ENCODE measurements at regions not wholly inside any gene's neighbourhood (a gene's known extent, or its start where the extent isn't known, plus 50 kb on each side); places are given as distances from the start of the nearest gene placed in this dataset.
"Not testable (repeated sequence)": the region's sequence is repeated elsewhere in the genome, so short reads cannot be mapped to it uniquely, and the experiment has no call there.

GRCh38 chr15:45817578-45817977, 182.7 kb downstream of the SQOR start:
- not testable (repeated sequence) for H3K27me3 ChIP-seq (ENCODE audit: insufficient read depth, low read length); H3K27ac ChIP-seq (ENCODE audit: low read length); H3K36me3 ChIP-seq (ENCODE audit: insufficient read depth, low read depth, low read length); H3K9ac ChIP-seq (ENCODE audit: low read depth, low read length); H3K4me3 ChIP-seq (ENCODE audit: low read length); H3K4me1 ChIP-seq (ENCODE audit: insufficient read depth, low read length); H3K9me3 ChIP-seq (ENCODE audit: insufficient read depth, low read depth, low read length)

DNA sequence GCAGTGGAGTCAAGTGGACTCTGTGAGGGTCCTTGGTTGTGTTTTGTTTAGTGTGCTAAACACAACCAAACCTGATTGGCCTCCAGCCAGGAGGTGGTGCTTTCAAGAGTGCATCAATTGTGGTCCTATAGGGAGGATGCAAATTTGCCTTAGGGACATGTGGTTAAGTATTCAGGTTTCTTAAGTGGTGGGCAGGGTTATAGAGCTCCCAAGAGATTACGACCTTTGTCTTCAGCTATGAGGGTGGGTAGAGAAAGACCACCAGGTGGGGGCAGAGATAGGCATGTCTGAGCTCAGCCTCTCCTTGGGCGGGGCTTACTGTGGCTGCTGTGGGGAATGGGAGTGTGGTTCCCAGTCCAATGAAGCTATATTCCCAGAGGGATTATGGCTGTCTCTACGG, 186.6 kb downstream of the SQOR start:
- no peak overlapping the region for H3K9ac ChIP-seq (ENCODE audit: low read depth, low read length)
- H3K4me1 ChIP-seq (ENCODE audit: insufficient read depth, low read length): no peaks in the 10 kb centered on the region
- no peak overlapping the region for H3K27ac ChIP-seq (ENCODE audit: low read length)
- no peaks in the 10 kb centered on the region for H3K9me3 ChIP-seq (ENCODE audit: insufficient read depth, low read depth, low read length)
- H3K36me3 ChIP-seq (ENCODE audit: insufficient read depth, low read depth, low read length): no peaks in the 10 kb centered on the region
- no peaks in the 10 kb centered on the region for H3K27me3 ChIP-seq (ENCODE audit: insufficient read depth, low read length)
- no peak overlapping the region for H3K4me3 ChIP-seq (ENCODE audit: low read length)

GRCh38 chr15:45822968-45823367, 188.1 kb downstream of the SQOR start:
- H3K4me3 ChIP-seq (ENCODE audit: low read length); H3K36me3 ChIP-seq (ENCODE audit: insufficient read depth, low read depth, low read length); H3K9ac ChIP-seq (ENCODE audit: low read depth, low read length); H3K27ac ChIP-seq (ENCODE audit: low read length); H3K9me3 ChIP-seq (ENCODE audit: insufficient read depth, low read depth, low read length); H3K27me3 ChIP-seq (ENCODE audit: insufficient read depth, low read length); H3K4me1 ChIP-seq (ENCODE audit: insufficient read depth, low read length): not testable (repeated sequence)

- H3K27me3 ChIP-seq (ENCODE audit: insufficient read depth, low read length): no peaks in the 10 kb centered on the region
- H3K36me3 ChIP-seq (ENCODE audit: insufficient read depth, low read depth, low read length): no peaks in the 10 kb centered on the region
- H3K4me3 ChIP-seq (ENCODE audit: low read length): no peak overlapping the region
- H3K9ac ChIP-seq (ENCODE audit: low read depth, low read length): no peak overlapping the region
- no peaks in the 10 kb centered on the region for H3K9me3 ChIP-seq (ENCODE audit: insufficient read depth, low read depth, low read length)
- no peak overlapping the region for H3K27ac ChIP-seq (ENCODE audit: low read length)
- H3K4me1 ChIP-seq (ENCODE audit: insufficient read depth, low read length): no peaks in the 10 kb centered on the region
These were observed 192.4 kb downstream of the SQOR start for GRCh38 chr15:45827275-45827674.

DNA sequence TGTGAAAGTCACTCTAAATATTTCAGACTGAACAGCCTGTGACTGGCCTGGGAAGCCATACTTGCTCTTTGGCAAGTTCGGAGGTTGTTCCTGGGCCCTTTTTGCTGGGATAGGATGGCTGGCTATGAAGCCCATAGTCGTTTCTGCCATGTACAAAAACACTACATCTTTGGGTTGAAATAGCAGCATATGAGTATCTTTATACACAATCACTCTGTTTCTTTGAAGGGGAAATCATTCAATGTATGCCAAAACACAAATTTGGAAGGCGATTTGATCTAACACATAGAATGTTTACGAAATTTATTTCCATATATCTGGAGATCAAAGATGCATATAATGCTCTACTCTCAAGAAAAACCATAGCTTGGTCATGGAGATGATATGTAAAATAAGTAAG, 192.9 kb downstream of the SQOR start:
- Histone ChIP-seq H3K9ac (ENCODE audit: low read depth, low read length) (no peak overlapping the region), H3K27ac (ENCODE audit: low read length) (no peak overlapping the region), H3K4me1 (ENCODE audit: insufficient read depth, low read length) (no peaks in the 10 kb centered on the region), H3K27me3 (ENCODE audit: insufficient read depth, low read length) (no peaks in the 10 kb centered on the region), H3K36me3 (ENCODE audit: insufficient read depth, low read depth, low read length) (no peaks in the 10 kb centered on the region), H3K9me3 (ENCODE audit: insufficient read depth, low read depth, low read length) (no peaks in the 10 kb centered on the region), H3K4me3 (ENCODE audit: low read length) (no peak overlapping the region)

- Histone ChIP-seq H3K4me3 (ENCODE audit: low read length) (no peak overlapping the region), H3K27ac (ENCODE audit: low read length) (no peak overlapping the region), H3K4me1 (ENCODE audit: insufficient read depth, low read length) (no peaks in the 10 kb centered on the region), H3K27me3 (ENCODE audit: insufficient read depth, low read length) (no peaks in the 10 kb centered on the region), H3K36me3 (ENCODE audit: insufficient read depth, low read depth, low read length) (no peaks in the 10 kb centered on the region), H3K9me3 (ENCODE audit: insufficient read depth, low read depth, low read length) (no peaks in the 10 kb centered on the region), H3K9ac (ENCODE audit: low read depth, low read length) (no peak overlapping the region)
These were observed 194.7 kb downstream of the SQOR start for GRCh38 chr15:45829336-45830153.

GRCh38 chr15:45831787-45832186, 197.0 kb downstream of the SQOR start:
- H3K36me3 ChIP-seq (ENCODE audit: insufficient read depth, low read depth, low read length): no peaks in the 10 kb centered on the region
- no peaks in the 10 kb centered on the region for H3K27me3 ChIP-seq (ENCODE audit: insufficient read depth, low read length)
- no peak overlapping the region for H3K9ac ChIP-seq (ENCODE audit: low read depth, low read length)
- H3K27ac ChIP-seq (ENCODE audit: low read length): no peak overlapping the region
- H3K4me1 ChIP-seq (ENCODE audit: insufficient read depth, low read length): no peaks in the 10 kb centered on the region
- H3K9me3 ChIP-seq (ENCODE audit: insufficient read depth, low read depth, low read length): no peaks in the 10 kb centered on the region
- H3K4me3 ChIP-seq (ENCODE audit: low read length): no peak overlapping the region

GRCh38 chr15:45834622-45835021, 199.8 kb downstream of the SQOR start:
- Histone ChIP-seq H3K4me1 (ENCODE audit: insufficient read depth, low read length) (no peaks in the 10 kb centered on the region), H3K27me3 (ENCODE audit: insufficient read depth, low read length) (no peaks in the 10 kb centered on the region), H3K4me3 (ENCODE audit: low read length) (no peak overlapping the region), H3K27ac (ENCODE audit: low read length) (no peak overlapping the region), H3K9ac (ENCODE audit: low read depth, low read length) (no peak overlapping the region), H3K9me3 (ENCODE audit: insufficient read depth, low read depth, low read length) (no peaks in the 10 kb centered on the region), H3K36me3 (ENCODE audit: insufficient read depth, low read depth, low read length) (no peaks in the 10 kb centered on the region)

DNA sequence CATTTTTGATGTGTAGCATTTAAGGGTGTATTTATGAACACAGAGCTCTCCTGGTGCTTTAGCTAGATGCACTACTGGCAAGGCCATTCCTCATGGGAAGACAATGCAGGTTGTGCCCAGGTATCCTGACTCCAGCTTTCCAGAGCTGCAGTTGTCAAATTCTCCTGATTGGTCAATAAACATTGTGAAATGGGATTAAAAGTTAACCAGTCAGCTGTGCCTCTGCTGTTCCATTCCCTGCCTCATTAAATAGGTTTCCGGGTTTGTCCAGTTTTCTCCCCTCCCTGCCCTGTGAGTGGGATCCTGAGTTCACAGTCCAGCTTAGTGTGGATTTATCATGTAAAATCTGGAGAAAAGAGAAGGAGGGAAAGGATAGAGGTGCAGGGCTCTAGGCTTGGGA, 207.3 kb downstream of the SQOR start:
- Histone ChIP-seq H3K36me3 (ENCODE audit: insufficient read depth, low read depth, low read length) (no peaks in the 10 kb centered on the region), H3K27me3 (ENCODE audit: insufficient read depth, low read length) (no peaks in the 10 kb centered on the region), H3K4me1 (ENCODE audit: insufficient read depth, low read length) (no peaks in the 10 kb centered on the region), H3K4me3 (ENCODE audit: low read length) (no peak overlapping the region), H3K9ac (ENCODE audit: low read depth, low read length) (no peak overlapping the region), H3K9me3 (ENCODE audit: insufficient read depth, low read depth, low read length) (no peaks in the 10 kb centered on the region), H3K27ac (ENCODE audit: low read length) (no peak overlapping the region)

GRCh38 chr15:45847645-45848044, 212.8 kb downstream of the SQOR start:
- no peaks in the 10 kb centered on the region for H3K27me3 ChIP-seq (ENCODE audit: insufficient read depth, low read length)
- H3K9ac ChIP-seq (ENCODE audit: low read depth, low read length): no peak overlapping the region
- H3K36me3 ChIP-seq (ENCODE audit: insufficient read depth, low read depth, low read length): no peaks in the 10 kb centered on the region
- H3K27ac ChIP-seq (ENCODE audit: low read length): no peak overlapping the region
- H3K4me3 ChIP-seq (ENCODE audit: low read length): no peak overlapping the region
- no peaks in the 10 kb centered on the region for H3K4me1 ChIP-seq (ENCODE audit: insufficient read depth, low read length)
- peaks cover 11% of the 10 kb centered on the region for H3K9me3 ChIP-seq (ENCODE audit: insufficient read depth, low read depth, low read length)

DNA sequence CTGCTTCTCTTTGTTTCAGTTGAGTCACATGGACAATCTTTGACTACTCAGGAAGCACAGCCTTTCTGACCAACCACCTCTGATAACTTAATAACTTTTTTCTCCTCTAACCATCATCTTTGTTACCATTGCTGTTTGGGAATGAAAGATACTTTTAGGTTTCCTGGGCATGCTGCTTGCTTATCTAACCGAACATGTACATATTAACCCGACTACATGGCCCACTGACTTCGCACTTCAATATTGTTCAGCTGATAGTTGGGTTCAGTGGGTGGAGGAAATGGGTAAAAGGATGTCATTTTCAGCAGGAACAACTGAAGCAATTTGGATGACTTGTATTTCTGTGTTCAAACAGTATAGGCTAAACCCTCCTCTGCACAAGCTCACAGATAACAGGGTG, 214.3 kb downstream of the SQOR start:
- Histone ChIP-seq H3K27ac (ENCODE audit: low read length) (no peak overlapping the region), H3K9me3 (ENCODE audit: insufficient read depth, low read depth, low read length) (peaks cover 11% of the 10 kb centered on the region), H3K4me3 (ENCODE audit: low read length) (no peak overlapping the region), H3K4me1 (ENCODE audit: insufficient read depth, low read length) (no peaks in the 10 kb centered on the region), H3K27me3 (ENCODE audit: insufficient read depth, low read length) (no peaks in the 10 kb centered on the region), H3K36me3 (ENCODE audit: insufficient read depth, low read depth, low read length) (no peaks in the 10 kb centered on the region), H3K9ac (ENCODE audit: low read depth, low read length) (no peak overlapping the region)

DNA sequence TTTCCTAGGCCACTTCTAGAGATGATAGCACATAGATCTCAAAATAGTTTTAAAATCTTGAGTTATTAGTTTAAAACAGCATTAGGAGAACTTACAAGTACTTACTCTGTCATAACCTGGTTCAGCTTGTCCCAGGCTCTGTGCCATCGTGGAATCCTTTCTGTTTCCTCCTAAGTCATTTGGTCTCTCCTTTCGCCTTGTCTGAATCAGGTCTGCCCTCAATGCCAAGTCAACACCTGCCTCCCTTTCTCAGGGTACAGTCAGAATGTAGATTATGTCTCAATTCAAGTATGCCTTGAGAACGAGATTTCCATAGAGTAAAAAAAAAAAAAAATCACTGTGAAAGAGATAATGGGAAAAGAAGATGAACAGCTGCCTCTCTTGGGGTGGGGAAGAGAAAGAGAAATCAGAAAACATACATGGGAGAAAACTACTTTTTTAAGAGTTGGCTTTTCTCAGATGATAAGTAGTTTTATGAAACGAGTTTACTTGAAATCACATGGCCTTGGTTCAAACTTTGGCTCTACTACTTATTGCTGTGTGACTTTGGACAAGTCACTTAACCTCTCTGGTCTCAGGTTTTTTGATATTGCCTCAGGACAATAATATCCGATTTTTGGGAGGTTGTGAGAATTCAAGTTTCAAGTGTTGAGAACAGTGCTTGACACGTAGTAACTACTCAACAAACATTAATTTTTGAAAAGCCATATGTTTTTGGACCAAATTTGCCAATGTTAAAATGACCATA, 219.8 kb downstream of the SQOR start:
- no peaks in the 10 kb centered on the region for H3K36me3 ChIP-seq (ENCODE audit: insufficient read depth, low read depth, low read length)
- H3K27me3 ChIP-seq (ENCODE audit: insufficient read depth, low read length): no peaks in the 10 kb centered on the region

More for the DNA sequence above, 219.8 kb downstream of the SQOR start:
- Histone ChIP-seq H3K27ac (ENCODE audit: low read length) (no peak overlapping the region), H3K4me1 (ENCODE audit: insufficient read depth, low read length) (peaks cover 2% of the 10 kb centered on the region; the same call in 1 of the 2 replicates), H3K9me3 (ENCODE audit: insufficient read depth, low read depth, low read length) (peaks cover 5% of the 10 kb centered on the region), H3K9ac (ENCODE audit: low read depth, low read length) (no peak overlapping the region), H3K4me3 (ENCODE audit: low read length) (no peak overlapping the region)

All from iPS-20b (cell line).